ENCODE measurements at regions not wholly inside any gene's neighbourhood (a gene's known extent, or its start where the extent isn't known, plus 50 kb on each side); places are given as distances from the start of the nearest gene placed in this dataset.

GRCh38 chr6:167452338-167453081 lies 127.6 kb downstream of the TTLL2 start:
- Histone ChIP-seq H3K27me3 (ENCODE audit: control insufficient read depth, insufficient read depth, low read length) (no peaks in the 10 kb centered on the region), H3K4me3 (ENCODE audit: low read depth, low read length) (no peak overlapping the region), H3K36me3 (ENCODE audit: control insufficient read depth, insufficient read depth, low read length) (no peaks in the 10 kb centered on the region)
- TF ChIP-seq CTCF (IDR thresholded peaks at IDR 0.05; ENCODE audit: insufficient read depth, low read length, poor library complexity, severe bottlenecking), result no peak
- no peak for DNase-seq (ENCODE audit: low read depth)

GRCh38 chr6:167453082-167453446 lies 128.2 kb downstream of the TTLL2 start:
- H3K27me3 ChIP-seq (ENCODE audit: control insufficient read depth, insufficient read depth, low read length), result no peaks in the 10 kb centered on the region
- no peak overlapping the region for H3K4me3 ChIP-seq (ENCODE audit: low read depth, low read length)
- no peak for DNase-seq (ENCODE audit: low read depth)
- H3K36me3 ChIP-seq (ENCODE audit: control insufficient read depth, insufficient read depth, low read length), result no peaks in the 10 kb centered on the region
- TF ChIP-seq CTCF (IDR thresholded peaks at IDR 0.05; ENCODE audit: insufficient read depth, low read length, poor library complexity, severe bottlenecking), result no peak

DNA sequence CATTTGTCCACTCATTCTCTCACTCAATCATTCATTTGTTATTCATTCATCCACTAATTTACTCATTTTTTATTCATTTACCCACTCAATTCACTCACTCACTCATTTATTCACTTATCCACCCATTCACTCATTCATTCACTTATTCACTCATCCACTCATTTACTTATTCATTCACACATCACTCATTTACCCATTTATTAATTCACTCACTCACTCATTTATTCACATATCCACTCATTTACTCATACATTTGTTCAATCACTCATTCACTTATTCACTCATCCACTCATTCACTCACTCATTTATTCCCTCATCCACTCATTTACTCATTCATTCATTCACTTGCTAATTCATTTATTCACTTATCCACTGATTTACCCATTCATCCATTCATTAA lies 129.1 kb downstream of the TTLL2 start:
- Histone ChIP-seq H3K27me3 (ENCODE audit: control insufficient read depth, insufficient read depth, low read length) (no peaks in the 10 kb centered on the region), H3K36me3 (ENCODE audit: control insufficient read depth, insufficient read depth, low read length) (no peaks in the 10 kb centered on the region), H3K4me3 (ENCODE audit: low read depth, low read length) (no peak overlapping the region)
- no peak for TF ChIP-seq CTCF (IDR thresholded peaks at IDR 0.05; ENCODE audit: insufficient read depth, low read length, poor library complexity, severe bottlenecking)
- no peak for DNase-seq (ENCODE audit: low read depth)

- Histone ChIP-seq H3K4me3 (ENCODE audit: low read depth, low read length) (no peak overlapping the region), H3K27me3 (ENCODE audit: control insufficient read depth, insufficient read depth, low read length) (no peaks in the 10 kb centered on the region), H3K36me3 (ENCODE audit: control insufficient read depth, insufficient read depth, low read length) (no peaks in the 10 kb centered on the region)
- DNase-seq (ENCODE audit: low read depth), result no peak
- no peak for TF ChIP-seq CTCF (IDR thresholded peaks at IDR 0.05; ENCODE audit: insufficient read depth, low read length, poor library complexity, severe bottlenecking)
Observed at GRCh38 chr6:167455371-167455770, 130.5 kb downstream of the TTLL2 start.

DNA sequence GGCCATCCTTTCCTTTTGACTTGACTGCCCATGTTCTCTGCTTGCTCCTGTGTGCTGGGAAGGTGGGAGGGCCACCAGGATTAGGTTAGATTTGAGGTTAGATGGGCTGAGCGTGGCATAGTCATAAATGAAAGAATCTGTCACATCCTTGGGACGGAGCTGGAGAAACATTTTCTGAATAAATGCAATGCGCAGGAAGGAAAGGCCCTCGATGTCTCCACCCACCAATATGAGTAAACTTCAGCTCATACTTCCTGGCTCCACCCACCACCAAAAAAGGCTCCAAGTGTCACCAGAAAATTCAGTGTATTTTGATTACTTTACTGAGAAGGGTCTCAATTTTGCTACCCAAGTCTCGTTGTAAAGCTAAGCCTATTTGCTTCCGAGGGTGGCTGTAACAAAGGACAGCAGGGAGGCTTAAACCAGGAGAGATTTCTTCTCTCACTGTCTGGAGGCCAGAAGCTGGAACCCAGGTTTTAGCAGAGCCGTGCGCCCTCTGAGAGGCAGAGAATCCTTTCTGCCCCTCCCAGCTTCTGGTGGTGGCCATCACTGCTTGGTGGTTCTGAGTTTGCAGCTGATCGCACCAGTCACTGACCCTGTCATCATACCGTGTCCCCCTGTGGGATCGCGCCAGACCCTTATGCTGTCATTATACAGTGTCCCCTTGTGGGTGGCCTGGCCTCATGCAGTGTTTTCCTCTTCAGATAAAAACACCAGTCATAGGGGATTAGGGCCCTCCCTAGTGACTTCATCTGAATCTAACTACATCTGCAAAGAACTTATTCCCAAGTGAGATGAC lies 137.8 kb downstream of the TTLL2 start:
- Histone ChIP-seq H3K4me3 (ENCODE audit: low read depth, low read length) (no peak overlapping the region), H3K36me3 (ENCODE audit: control insufficient read depth, insufficient read depth, low read length) (no peaks in the 10 kb centered on the region), H3K27me3 (ENCODE audit: control insufficient read depth, insufficient read depth, low read length) (no peaks in the 10 kb centered on the region)
- no peak for TF ChIP-seq CTCF (IDR thresholded peaks at IDR 0.05; ENCODE audit: insufficient read depth, low read length, poor library complexity, severe bottlenecking)
- DNase-seq (ENCODE audit: low read depth), result no peak
